ENCODE measurements at regions not wholly inside any gene's neighbourhood (a gene's known extent, or its start where the extent isn't known, plus 50 kb on each side); places are given as distances from the start of the nearest gene placed in this dataset.
A peak's percentile ranks its signal among the peaks of the same experiment; 100 is the strongest.

GRCh38 chr10:131726967-131727366 lies 173.8 kb upstream of the PPP2R2D start:
- no peak for DNase-seq (ENCODE audit: low read depth in 4 of 4, low spot score in 3 of 4)

GRCh38 chr10:131727560-131727959 lies 173.2 kb upstream of the PPP2R2D start:
- DNase-seq (ENCODE audit: low read depth in 4 of 4, low spot score in 3 of 4) = no peak

- DNase-seq (ENCODE audit: low read depth in 4 of 4, low spot score in 3 of 4) = no peak
Observed at GRCh38 chr10:131728286-131729228, 172.3 kb upstream of the PPP2R2D start.

- no peak for DNase-seq (ENCODE audit: low read depth in 4 of 4, low spot score in 3 of 4)
Observed at GRCh38 chr10:131729361-131729760, 171.4 kb upstream of the PPP2R2D start.

- no peak for DNase-seq (ENCODE audit: low read depth in 4 of 4, low spot score in 3 of 4)
Observed at GRCh38 chr10:131729938-131730660, 170.7 kb upstream of the PPP2R2D start.

GRCh38 chr10:131730771-131731497 lies 169.9 kb upstream of the PPP2R2D start:
- DNase-seq (ENCODE audit: low read depth in 4 of 4, low spot score in 3 of 4) = no peak

- DNase-seq (ENCODE audit: low read depth in 4 of 4, low spot score in 3 of 4) = no peak
Observed at GRCh38 chr10:131731780-131732630, 168.8 kb upstream of the PPP2R2D start.

GRCh38 chr10:131732631-131733127 lies 168.1 kb upstream of the PPP2R2D start:
- no peak for DNase-seq (ENCODE audit: low read depth in 4 of 4, low spot score in 3 of 4)

GRCh38 chr10:131733596-131733995 lies 167.2 kb upstream of the PPP2R2D start:
- no peak for DNase-seq (ENCODE audit: low read depth in 4 of 4, low spot score in 3 of 4)

GRCh38 chr10:131735577-131735976 lies 165.2 kb upstream of the PPP2R2D start:
- no peak for DNase-seq (ENCODE audit: low read depth in 4 of 4, low spot score in 3 of 4)

GRCh38 chr10:131736321-131736980 lies 164.4 kb upstream of the PPP2R2D start:
- no peak for DNase-seq (ENCODE audit: low read depth in 4 of 4, low spot score in 3 of 4)

- DNase-seq (ENCODE audit: low read depth in 4 of 4, low spot score in 3 of 4) = no peak
Observed at GRCh38 chr10:131737543-131738395, 163.0 kb upstream of the PPP2R2D start.

GRCh38 chr10:131738396-131738735 lies 162.4 kb upstream of the PPP2R2D start:
- no peak for DNase-seq (ENCODE audit: low read depth in 4 of 4, low spot score in 3 of 4)

- DNase-seq (ENCODE audit: low read depth in 4 of 4, low spot score in 3 of 4) = no peak
Observed at GRCh38 chr10:131739206-131739605, 161.6 kb upstream of the PPP2R2D start.

- no peak for DNase-seq (ENCODE audit: low read depth in 4 of 4, low spot score in 3 of 4)
Observed at GRCh38 chr10:131742500-131742951, 158.3 kb upstream of the PPP2R2D start.

GRCh38 chr10:131743190-131744151 lies 157.3 kb upstream of the PPP2R2D start:
- peak in 1 of 4 donors; percentile 12 for DNase-seq (ENCODE audit: low read depth in 4 of 4, low spot score in 3 of 4)

GRCh38 chr10:131744346-131744745 lies 156.5 kb upstream of the PPP2R2D start:
- DNase-seq (ENCODE audit: low read depth in 4 of 4, low spot score in 3 of 4) = no peak
